Adipose tissue (tissue), 3 donors: ENCODE measurements at regions not wholly inside any gene's neighbourhood (a gene's known extent, or its start where the extent isn't known, plus 50 kb on each side); places are given as distances from the start of the nearest gene placed in this dataset.

ENCODE experiments used
- H3K27ac ChIP-seq: one replicate; pipeline ENCODE4 v1.5.1; 2013; ENCODE audit warnings: low read depth, low read length
- WGBS, 3 donors: extraction: QIAGEN DNeasy Blood & Tissue Kit; methylation state at CpG; one replicate each; pipeline ENCODE4 v1.1.7; 2013; 5-methylcytosine and 5-hydroxymethylcytosine counted together
- donor health status: healthy with polysubstance abuse.
- donor health status: Bipolar disorder and iron deficiency.
- donor health status: healthy.

- H3K27ac ChIP-seq, result no peak overlapping the region
- WGBS, 3 donors, result 63 to 68% (median 68%) methylated on average over 12 of the region's 12 CpGs
Measured at GRCh38 chr1:29502911-29503840, 266.9 kb downstream of the PTPRU start.

GRCh38 chr1:29502225-29502910, 266.0 kb downstream of the PTPRU start:
- no peak overlapping the region for H3K27ac ChIP-seq
- WGBS, 3 donors, result 86 to 88% (median 88%) methylated on average over 3 of the region's 3 CpGs

- no peak overlapping the region for H3K27ac ChIP-seq
- 34 to 41% (median 37%) methylated on average over 8 of the region's 8 CpGs for WGBS, 3 donors
Measured at GRCh38 chr1:29501227-29501976, 265.1 kb downstream of the PTPRU start.

DNA sequence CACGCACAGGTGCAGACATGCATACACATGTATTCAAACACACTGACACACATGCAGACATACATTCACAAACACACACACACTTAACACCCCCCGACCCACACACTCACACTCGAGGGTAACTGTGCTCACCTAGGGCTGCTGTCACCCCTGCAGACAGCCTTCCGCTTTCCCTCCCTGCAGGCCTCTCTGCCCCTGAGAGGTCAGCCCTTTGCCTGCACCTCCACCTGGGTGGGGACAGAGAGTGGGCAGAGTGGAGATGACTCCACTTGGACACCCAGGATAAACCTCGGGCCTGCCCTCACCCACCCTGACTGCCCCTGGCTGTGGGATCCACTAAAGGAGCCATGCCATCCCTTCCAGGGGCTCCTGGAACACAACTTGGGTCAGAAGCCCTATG, 264.3 kb downstream of the PTPRU start:
- no peak overlapping the region for H3K27ac ChIP-seq
- WGBS, 3 donors, result 85 to 90% (median 88%) methylated on average over 5 of the region's 5 CpGs

DNA sequence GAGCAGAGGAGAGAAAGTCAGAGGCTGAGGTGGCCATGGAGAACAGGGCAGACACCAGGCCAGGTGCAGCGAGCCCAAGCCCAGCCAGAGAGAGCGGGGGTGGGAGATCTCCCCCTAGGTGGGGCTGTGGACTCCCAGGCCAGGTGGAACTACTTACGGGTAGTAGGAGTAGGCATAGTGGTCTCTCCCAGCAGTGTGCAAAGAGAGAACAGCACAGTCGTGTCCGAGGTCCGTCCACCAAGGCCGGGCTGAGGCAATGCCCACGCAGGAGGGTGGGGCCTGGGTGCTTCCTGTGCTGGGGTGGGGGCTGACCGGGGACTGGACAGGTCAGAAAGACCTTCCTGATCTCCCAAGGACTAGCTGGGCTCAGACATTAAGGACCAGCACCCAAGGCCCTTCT, 263.7 kb downstream of the PTPRU start:
- no peak overlapping the region for H3K27ac ChIP-seq
- 87 to 95% (median 88%) methylated on average over 9 of the region's 9 CpGs for WGBS, 3 donors

DNA sequence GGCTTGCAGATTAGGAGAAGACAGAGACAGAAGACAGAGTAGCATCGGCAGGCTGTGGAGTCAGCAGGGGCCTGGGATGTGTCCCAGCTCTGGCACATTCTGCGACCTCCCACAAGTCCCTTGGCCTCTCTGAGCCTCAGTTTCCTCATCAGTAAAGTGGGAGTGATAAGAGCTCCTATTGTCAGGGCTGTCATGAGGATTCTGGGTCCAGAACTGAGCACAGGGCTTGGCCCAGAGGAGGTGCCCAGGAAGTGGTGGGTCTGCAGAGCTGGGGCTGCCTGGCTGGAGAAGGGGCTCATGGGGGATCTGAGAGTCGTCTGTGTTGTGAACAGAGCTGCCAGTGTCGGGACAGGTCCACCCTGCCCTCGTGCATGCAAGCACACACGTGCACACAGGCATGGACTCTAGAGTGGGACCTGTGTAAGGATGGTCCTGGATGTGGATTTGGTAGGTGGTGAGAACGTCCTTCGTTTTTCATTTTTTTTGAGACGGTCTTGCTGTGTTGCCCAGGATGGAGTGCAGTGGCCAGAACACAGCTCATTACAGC, 262.9 kb downstream of the PTPRU start:
- H3K27ac ChIP-seq, result no peak overlapping the region
- WGBS, 3 donors, result 81 to 91% (median 84%) methylated on average over 9 of the region's 9 CpGs

DNA sequence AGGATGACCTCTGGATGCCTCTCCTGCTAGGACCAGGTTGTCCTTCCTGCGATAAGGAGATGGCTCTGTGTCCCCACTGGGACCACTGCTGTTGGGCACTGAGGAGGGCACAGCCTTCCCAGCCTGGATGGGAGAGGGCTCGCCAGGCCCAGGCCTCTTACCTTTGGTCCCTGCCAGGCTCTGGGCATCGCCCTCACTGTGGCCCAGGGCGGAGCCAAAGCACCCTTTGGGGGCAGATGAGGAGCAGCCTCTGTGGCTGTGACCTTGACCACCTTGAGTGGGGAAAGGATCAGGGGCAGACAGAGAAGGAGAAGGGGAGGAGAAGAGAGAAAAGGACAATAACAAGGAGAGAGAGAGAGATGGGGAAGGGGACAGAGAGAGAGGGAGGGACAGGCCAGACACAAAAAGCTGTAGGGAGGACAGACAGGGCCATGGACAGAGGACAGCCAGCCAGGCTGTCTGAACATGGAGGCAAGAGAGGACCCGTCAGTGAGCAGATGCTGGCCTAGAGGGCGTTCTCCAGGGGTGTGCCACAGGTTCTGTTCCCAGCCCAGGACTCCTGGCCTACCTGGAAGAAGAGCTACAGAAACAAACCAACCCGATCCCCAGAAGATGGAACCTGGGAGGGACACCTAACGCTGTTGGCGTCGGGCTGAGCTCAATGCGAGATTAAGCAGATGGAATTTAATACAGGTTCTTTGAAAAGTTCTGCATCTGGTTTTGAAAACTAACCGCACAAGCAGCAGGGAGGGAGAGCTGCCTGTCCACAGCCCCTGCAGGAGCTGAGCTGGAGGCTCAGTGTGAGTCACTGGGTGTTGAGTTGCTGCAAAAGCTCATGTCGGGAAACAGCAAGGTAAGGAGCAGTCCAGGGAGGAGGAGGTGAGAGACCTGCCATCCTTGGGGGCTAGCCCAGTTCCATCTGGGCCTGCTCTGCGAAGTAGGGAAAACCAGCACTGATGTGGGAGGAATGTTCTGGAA, 262.1 kb downstream of the PTPRU start:
- H3K27ac ChIP-seq, result no peak overlapping the region
- WGBS, 3 donors, result 79 to 87% (median 83%) methylated on average over 14 of the region's 14 CpGs

GRCh38 chr1:29497395-29498125, 261.2 kb downstream of the PTPRU start:
- WGBS, 3 donors, result 89 to 96% (median 93%) methylated on average over 10 of the region's 10 CpGs
- H3K27ac ChIP-seq, result no peak overlapping the region

- no peak overlapping the region for H3K27ac ChIP-seq
Measured at GRCh38 chr1:29496701-29497100, 260.4 kb downstream of the PTPRU start.

GRCh38 chr1:29490204-29490934, 254.0 kb downstream of the PTPRU start:
- H3K27ac ChIP-seq, result no peak overlapping the region
- 33 to 64% (median 53%) methylated on average over 11 of the region's 11 CpGs for WGBS, 3 donors

More at GRCh38 chr1:29496701-29497100, 260.4 kb downstream of the PTPRU start:
- 86 to 91% (median 89%) methylated on average over 8 of the region's 8 CpGs for WGBS, 3 donors

GRCh38 chr1:29489471-29489870, 253.1 kb downstream of the PTPRU start:
- H3K27ac ChIP-seq, result no peak overlapping the region
- WGBS, 3 donors, result 88 to 93% (median 92%) methylated on average over 5 of the region's 5 CpGs

DNA sequence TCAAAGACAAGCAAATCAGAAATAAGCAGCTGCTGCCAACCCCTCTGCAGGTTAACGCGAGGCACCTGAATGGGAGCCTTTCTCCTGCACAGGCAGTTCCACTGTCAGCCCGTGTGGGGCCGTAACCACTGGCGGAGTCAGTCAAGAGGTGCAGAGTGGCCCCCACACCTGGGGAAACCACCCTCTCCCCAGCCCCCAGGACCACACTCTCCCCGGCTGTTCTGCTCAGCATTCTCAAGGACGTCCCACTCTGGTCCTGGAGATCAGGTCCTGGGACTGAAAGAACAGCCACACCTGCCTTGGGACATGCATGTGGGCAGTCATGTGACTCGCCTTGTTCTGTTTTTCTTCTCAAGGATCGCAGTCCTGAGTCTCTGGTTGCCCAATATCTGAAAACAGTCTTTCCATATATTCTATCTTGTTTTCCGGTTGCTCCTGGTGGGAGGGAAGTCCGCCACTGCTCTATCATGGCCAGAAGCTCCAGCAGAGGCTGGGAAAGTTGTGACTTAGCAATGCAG, 252.5 kb downstream of the PTPRU start:
- no peak overlapping the region for H3K27ac ChIP-seq
- 59 to 79% (median 75%) methylated on average over 11 of the region's 11 CpGs for WGBS, 3 donors

DNA sequence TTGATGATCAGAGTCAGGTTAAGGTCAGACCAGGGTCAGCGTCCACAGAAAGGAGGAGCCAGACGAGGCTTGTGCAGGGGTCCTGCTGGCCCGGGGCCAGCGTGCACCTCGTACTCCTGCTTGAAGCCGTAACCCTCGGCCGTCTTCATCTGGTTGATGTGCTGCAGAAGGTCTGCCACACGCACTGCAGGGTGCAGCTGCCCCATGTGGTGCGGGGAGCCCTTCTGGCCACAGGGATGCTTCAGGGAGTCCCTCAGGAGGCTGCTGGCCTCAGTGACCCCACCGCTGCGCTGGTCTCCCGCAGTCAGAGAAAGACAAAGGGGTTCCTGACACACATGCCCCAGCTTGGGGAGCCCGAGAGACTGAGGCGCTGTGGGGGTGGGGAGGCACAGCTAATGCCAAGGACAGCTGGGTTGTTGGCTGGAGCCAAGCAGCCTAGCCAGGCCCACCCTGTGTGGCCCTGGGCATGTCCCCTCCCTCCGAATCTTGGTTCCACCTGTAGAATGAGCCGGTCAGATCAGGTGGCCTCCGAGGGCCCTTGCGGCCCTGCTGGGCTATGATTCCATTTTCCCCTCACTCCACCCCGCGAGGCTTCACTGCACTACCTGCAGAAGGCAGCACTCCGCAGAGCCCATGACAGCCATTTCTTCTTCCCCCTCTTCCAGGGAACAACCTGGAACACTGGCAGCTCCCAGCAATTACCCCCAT, 251.9 kb downstream of the PTPRU start:
- 85 to 88% (median 88%) methylated on average over 22 of the region's 22 CpGs for WGBS, 3 donors
- no peak overlapping the region for H3K27ac ChIP-seq

GRCh38 chr1:29487291-29487690, 251.0 kb downstream of the PTPRU start:
- no peak overlapping the region for H3K27ac ChIP-seq
- WGBS, 3 donors, result 82 to 93% (median 84%) methylated on average over 6 of the region's 6 CpGs

DNA sequence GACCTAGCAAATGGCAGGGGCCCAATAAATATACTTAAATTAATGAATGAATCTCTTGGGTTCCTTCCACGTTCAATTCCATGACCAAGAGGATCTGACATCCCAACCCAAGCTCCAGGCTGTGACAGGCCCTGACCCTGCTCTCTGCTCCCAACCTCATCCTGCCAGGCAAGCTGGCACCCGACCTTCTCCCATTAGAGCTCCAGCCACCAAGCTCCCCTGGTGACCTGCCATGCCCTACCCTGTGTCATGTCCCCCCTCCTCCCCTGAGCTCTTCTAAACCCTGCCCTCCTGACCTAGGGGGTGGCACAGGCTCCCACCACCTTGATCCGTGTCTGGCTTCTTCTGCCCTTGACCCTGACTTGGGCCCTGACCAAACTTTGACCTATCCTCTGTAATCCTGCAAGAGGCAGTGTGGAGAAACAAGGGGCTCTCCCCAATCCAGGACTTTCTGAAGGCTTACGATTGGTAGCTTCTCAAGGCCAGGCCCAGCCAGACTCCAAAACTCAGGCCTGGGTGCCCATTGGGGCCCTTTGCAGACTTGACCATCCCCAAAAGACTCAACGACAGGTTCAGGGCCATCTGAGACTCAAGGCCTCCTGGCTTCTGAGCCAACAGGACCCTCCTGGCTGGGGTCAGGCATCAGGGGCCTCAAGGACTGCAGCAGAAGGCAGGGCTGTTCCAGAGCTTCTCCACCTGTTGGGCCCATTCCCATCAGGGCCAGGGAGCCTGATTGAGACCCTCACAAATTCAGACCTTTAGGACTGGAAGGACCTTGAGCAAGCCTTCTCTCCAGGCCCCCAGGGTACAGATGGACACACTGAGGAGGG, 249.0 kb downstream of the PTPRU start:
- H3K27ac ChIP-seq, result no peak overlapping the region
- WGBS, 3 donors, result 83 to 85% (median 84%) methylated on average over 5 of the region's 5 CpGs
